ENCODE measurements at regions not wholly inside any gene's neighbourhood (a gene's known extent, or its start where the extent isn't known, plus 50 kb on each side); places are given as distances from the start of the nearest gene placed in this dataset.

DNA sequence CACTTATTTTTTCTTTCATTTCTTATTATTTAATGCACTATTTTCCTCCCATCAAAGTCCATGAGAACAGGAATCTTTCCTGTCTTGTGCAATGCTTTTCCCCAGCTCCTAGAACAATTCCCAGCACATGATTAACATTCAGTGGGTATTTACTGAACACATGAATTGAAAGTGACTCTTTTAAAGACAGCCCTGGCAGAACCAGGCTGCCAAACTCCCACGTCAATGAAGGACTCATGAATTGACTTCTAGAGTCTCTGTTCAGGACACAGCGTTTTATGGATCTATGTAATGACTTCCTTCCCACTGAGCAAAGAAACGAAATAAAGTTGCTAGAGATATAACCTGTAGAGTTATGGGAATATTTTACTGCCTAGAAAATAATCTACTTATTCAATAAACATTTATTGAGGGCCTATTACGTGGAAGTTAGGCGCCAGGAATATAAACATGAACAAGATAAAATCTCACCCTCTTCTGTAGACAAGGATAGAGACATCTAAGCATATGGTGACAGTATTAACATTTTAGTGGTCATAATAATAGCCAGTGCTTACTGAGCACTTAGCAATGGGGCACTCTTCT, 485.9 kb upstream of the KLF4 start:
- TF ChIP-seq, protein P1, sequence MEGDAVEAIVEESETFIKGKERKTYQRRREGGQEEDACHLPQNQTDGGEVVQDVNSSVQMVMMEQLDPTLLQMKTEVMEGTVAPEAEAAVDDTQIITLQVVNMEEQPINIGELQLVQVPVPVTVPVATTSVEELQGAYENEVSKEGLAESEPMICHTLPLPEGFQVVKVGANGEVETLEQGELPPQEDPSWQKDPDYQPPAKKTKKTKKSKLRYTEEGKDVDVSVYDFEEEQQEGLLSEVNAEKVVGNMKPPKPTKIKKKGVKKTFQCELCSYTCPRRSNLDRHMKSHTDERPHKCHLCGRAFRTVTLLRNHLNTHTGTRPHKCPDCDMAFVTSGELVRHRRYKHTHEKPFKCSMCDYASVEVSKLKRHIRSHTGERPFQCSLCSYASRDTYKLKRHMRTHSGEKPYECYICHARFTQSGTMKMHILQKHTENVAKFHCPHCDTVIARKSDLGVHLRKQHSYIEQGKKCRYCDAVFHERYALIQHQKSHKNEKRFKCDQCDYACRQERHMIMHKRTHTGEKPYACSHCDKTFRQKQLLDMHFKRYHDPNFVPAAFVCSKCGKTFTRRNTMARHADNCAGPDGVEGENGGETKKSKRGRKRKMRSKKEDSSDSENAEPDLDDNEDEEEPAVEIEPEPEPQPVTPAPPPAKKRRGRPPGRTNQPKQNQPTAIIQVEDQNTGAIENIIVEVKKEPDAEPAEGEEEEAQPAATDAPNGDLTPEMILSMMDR (IDR thresholded peaks at IDR 0.05; ENCODE audit: insufficient read depth, low read depth, low read length): no peak
- TF ChIP-seq EZH2 (IDR thresholded peaks at IDR 0.05; ENCODE audit: insufficient read depth, low read length): no peak

Measured in astrocyte (in vitro differentiated cells and primary cell).